GM13977 (cell line): ENCODE measurements at regions not wholly inside any gene's neighbourhood (a gene's known extent, or its start where the extent isn't known, plus 50 kb on each side); places are given as distances from the start of the nearest gene placed in this dataset.

Experiments
- DNase-seq: peaks from one replicate; pipeline ENCODE4 v3.0.0; 2012; ENCODE audit warnings: low spot score
- CTCF ChIP-seq: IDR thresholded peaks from 2 replicates; pipeline ENCODE4 v1.5.1; 2012; ENCODE audit warnings: mild to moderate bottlenecking, control low read depth; ENCODE audit not compliant: insufficient read depth; ENCODE audit errors: extremely low read depth, missing control alignments
- in situ Hi-C: fragments of 300-500 bp; cut with MboI; formaldehyde crosslinking; loops from one replicate; pipeline ENCODE4 v1.12.0; 2022; ENCODE audit warnings: low sequenced_read_pairs, low pct_unique_long_range_greater_than_20kb, mixed read lengths, inconsistent platforms; ENCODE audit not compliant: unreplicated experiment

GRCh38 chr21:18070392-18070791 lies 174.2 kb upstream of the CHODL start:
- no peak for DNase-seq
- no peak for TF ChIP-seq CTCF
- in situ Hi-C loops = no loop called here

GRCh38 chr21:18069875-18070274 lies 174.8 kb upstream of the CHODL start:
- in situ Hi-C loops = no loop called here
- no peak for TF ChIP-seq CTCF
- DNase-seq = no peak

GRCh38 chr21:18060402-18060801 lies 184.2 kb upstream of the CHODL start:
- in situ Hi-C loops = no loop called here
- DNase-seq = no peak
- TF ChIP-seq CTCF = no peak

DNA sequence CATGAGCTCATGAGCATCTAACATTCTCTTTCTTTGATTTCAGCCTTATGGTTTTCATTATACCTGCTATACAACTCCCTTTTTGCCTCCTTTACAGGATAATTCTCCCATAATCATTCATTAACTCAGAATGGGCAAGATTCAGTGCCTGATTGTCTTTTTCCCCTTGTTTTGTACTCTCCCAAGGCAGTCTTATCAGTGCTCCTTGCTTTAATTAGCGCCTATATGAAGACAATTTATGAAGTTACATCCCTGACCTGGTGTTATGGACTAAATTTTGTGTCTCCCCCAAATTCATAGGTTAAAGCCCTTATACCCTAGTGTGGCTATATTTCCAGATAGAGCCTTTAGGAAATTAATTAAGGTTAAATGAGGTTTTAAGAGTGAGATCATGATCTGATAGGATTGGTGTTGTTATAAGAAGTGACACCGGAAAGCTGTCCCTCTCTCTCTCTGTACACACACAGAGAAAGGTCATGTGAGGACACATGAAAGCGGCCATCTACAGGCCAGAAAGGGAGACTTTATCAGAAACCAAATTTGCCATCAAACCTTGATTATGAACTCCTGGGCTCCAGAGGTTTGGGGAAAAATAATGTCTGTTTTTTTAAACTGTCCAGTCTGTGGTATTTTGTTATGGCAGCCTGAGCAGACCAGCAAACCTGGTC lies 185.8 kb upstream of the CHODL start:
- in situ Hi-C loops = no loop called here
- TF ChIP-seq CTCF = no peak
- DNase-seq = no peak

- in situ Hi-C loops = no loop called here
- TF ChIP-seq CTCF = no peak
- DNase-seq = no peak
Observed at GRCh38 chr21:18053151-18053550, 191.5 kb upstream of the CHODL start.

DNA sequence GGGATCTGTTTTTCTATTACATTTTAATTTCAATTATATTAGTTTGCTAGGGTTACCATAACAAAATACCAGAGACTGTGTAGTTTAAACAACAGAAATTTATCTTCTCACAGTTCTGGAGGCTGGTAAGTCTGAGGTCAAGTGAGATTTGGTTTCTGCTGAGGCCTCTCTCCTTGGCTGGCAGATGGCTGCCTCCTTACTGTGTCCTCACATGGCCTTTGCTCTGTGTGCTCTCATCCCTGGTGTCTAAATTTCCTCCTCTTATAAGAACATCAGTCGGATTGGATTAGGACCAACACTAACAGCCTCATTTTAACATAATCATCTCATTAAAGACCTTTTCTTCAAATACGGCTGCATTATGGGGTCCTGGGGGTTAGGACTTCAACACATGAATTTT lies 195.2 kb upstream of the CHODL start:
- in situ Hi-C loops = no loop called here
- no peak for DNase-seq
- no peak for TF ChIP-seq CTCF
